ENCODE measurements at regions not wholly inside any gene's neighbourhood (a gene's known extent, or its start where the extent isn't known, plus 50 kb on each side); places are given as distances from the start of the nearest gene placed in this dataset.
"Not testable (repeated sequence)": the region's sequence is repeated elsewhere in the genome, so short reads cannot be mapped to it uniquely, and the experiment has no call there.

DNA sequence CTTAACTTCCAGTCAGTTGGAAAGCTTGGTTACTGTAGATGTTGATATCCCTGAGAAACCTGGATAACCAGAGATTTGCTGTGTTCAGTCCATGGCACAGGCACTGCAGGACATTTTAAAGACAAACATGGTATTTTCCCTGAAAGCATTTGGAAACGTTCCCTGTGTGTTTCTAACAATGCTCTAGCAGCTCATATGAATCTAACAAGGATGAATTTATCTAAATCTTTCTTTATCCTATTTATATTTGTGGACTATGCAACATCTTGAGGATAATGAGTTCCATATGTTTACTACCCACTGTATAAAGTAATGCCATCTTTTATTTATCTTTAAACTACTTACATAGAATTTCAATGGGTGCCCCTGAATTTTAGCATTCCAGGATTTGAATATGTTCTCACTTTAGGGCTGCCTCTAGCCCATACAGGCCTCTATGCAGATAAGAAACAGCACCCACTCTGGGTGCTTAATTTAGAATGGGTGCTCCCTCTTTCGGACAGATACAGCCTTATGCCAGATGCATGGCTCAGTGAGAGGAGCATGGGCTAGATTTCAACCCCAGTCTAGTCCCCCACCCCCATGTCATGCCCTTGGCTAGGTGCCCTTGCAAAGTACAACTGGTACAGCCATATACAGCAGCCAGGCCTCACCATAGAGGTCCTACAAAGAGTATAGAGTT, 50.6 kb upstream of the NEMP2 start:
- DNase-seq (ENCODE audit: insufficient read length) (no peak), FAIRE-seq (peak; percentile 42)
- TF ChIP-seq POLR2A (IDR thresholded peaks at IDR 0.05; ENCODE audit: low read depth, low read length) (no peak), TAF1 (IDR thresholded peaks at IDR 0.05; ENCODE audit: borderline replicate concordance, low read depth, low read length) (no peak), POLR2AphosphoS5 (IDR thresholded peaks at IDR 0.05; ENCODE audit: low read depth, low read length) (no peak)

GRCh38 chr2:190587106-190587505, 52.6 kb upstream of the NEMP2 start:
- no peak for DNase-seq (ENCODE audit: insufficient read length)
- FAIRE-seq: no peak
- TF ChIP-seq TAF1 (IDR thresholded peaks at IDR 0.05; ENCODE audit: borderline replicate concordance, low read depth, low read length) (no peak), POLR2A (IDR thresholded peaks at IDR 0.05; ENCODE audit: low read depth, low read length) (no peak), POLR2AphosphoS5 (IDR thresholded peaks at IDR 0.05; ENCODE audit: low read depth, low read length) (no peak)

DNA sequence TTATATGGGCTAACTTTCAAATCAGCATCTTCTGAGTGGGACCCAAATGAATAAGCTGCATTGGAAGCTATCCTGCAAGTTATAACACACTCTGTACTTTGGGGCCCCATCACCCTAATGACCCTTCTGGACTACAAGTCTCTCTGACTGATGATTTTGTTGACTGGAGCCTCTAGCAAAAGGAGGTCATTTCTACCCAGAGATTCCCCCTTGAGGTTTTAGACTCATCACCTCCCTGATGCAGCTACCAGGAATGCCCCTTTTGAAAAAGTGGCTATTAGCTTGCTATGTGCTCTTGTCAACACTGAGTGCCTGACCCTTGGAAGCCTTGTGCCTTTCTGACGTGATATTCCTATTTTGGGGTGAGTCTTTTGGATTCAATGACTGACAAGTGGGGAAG, 54.5 kb upstream of the NEMP2 start:
- TF ChIP-seq POLR2A (IDR thresholded peaks at IDR 0.05; ENCODE audit: low read depth, low read length) (no peak), TAF1 (IDR thresholded peaks at IDR 0.05; ENCODE audit: borderline replicate concordance, low read depth, low read length) (no peak), POLR2AphosphoS5 (IDR thresholded peaks at IDR 0.05; ENCODE audit: low read depth, low read length) (no peak)
- FAIRE-seq (no peak), DNase-seq (ENCODE audit: insufficient read length) (no peak)

DNA sequence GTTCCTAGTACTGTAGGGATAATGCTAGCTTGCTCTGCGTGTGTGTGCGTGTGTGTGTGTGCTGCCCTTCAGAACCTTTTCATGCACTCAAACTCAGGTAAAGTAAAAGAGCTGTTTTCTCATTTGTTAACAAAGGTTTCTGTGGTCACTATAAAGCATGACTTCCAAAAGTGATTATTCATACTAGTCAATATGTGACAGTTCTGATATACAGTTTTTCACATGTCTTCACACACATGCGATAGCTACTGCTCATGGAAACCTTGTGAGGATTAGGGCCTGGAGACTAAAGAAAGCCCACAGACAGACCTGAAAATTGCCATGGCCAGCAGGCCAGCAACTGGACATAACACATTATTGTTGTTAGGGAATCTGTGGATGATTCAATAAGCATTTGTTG, 56.9 kb upstream of the NEMP2 start:
- TF ChIP-seq POLR2AphosphoS5 (IDR thresholded peaks at IDR 0.05; ENCODE audit: low read depth, low read length): no peak
- no peak for TF ChIP-seq TAF1 (IDR thresholded peaks at IDR 0.05; ENCODE audit: borderline replicate concordance, low read depth, low read length)
- TF ChIP-seq POLR2A (IDR thresholded peaks at IDR 0.05; ENCODE audit: low read depth, low read length): no peak
- peak; percentile 5 for FAIRE-seq
- no peak for DNase-seq (ENCODE audit: insufficient read length)

GRCh38 chr2:190592831-190593230, 56.1 kb upstream of the NAB1 start:
- TF ChIP-seq POLR2AphosphoS5 (IDR thresholded peaks at IDR 0.05; ENCODE audit: low read depth, low read length): no peak
- no peak for TF ChIP-seq POLR2A (IDR thresholded peaks at IDR 0.05; ENCODE audit: low read depth, low read length)
- no peak for TF ChIP-seq TAF1 (IDR thresholded peaks at IDR 0.05; ENCODE audit: borderline replicate concordance, low read depth, low read length)
- FAIRE-seq: no peak
- DNase-seq (ENCODE audit: insufficient read length): no peak

DNA sequence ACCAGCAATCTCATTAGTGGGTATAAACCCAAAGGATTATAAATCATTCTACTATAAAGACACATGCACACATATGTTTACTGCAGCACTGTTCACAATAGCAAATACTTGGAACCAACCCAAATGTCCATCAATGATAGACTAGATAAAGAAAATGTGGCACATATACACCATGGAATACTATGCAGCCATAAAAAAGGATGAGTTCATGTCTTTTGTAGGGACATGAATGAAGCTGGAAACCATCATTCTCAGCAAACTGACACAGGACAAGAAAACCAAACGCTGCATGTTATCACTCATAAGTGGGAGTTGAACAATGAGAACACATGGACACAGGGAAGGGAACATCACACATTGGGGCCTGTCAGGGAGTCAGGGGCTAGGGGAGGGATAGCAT, 53.0 kb upstream of the NAB1 start:
- not testable (repeated sequence) for FAIRE-seq; DNase-seq (ENCODE audit: insufficient read length)

- DNase-seq (ENCODE audit: insufficient read length) (no peak), FAIRE-seq (no peak)
- TF ChIP-seq TAF1 (IDR thresholded peaks at IDR 0.05; ENCODE audit: borderline replicate concordance, low read depth, low read length) (no peak), POLR2A (IDR thresholded peaks at IDR 0.05; ENCODE audit: low read depth, low read length) (no peak), POLR2AphosphoS5 (IDR thresholded peaks at IDR 0.05; ENCODE audit: low read depth, low read length) (no peak)
Measured at GRCh38 chr2:190596993-190597392, 51.9 kb upstream of the NAB1 start.

DNA sequence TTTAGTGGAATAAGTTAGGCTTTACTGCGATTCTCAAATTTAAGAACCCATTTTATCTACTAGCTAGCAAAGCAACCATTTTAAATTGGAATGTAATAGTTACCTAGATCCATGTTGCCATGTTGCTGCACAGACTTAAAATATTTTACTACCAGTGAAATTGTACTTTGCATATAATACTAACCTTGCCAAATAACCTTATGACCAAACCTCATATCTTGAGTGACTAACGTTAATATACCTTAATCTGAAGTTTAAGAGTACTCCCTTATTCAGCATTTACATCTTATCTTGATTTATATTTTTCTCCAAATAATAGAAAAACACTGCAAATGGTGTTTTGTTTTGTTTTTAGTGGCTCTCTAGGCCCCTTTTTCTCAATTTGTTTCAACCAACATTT, 50.3 kb upstream of the NAB1 start:
- FAIRE-seq (no peak), DNase-seq (ENCODE audit: insufficient read length) (no peak)
- TF ChIP-seq POLR2A (IDR thresholded peaks at IDR 0.05; ENCODE audit: low read depth, low read length): no peak

DNA sequence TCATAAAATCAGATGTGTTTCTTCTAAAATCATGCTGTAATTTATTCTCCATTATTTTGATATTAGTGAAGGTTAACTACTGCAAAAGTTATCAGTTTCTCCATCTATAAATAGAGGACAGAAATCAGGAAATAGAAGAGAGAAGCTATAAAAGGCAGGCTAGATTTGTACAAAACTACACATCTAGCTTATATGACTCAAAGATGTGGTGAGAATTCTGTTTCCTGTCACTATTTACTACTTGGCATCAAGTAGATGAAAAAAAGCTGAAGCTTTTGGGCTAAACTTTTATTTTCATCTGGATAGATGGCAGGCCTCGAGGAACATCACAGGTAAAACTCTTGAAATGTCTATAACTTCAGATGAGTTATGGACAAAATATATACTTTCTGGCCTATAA, 49.8 kb upstream of the NAB1 start:
- DNase-seq (ENCODE audit: insufficient read length) (no peak), FAIRE-seq (no peak)
- TF ChIP-seq POLR2AphosphoS5 (IDR thresholded peaks at IDR 0.05; ENCODE audit: low read depth, low read length): no peak
- TF ChIP-seq TAF1 (IDR thresholded peaks at IDR 0.05; ENCODE audit: borderline replicate concordance, low read depth, low read length): no peak
- TF ChIP-seq POLR2A (IDR thresholded peaks at IDR 0.05; ENCODE audit: low read depth, low read length): no peak
